ENCODE measurements at regions not wholly inside any gene's neighbourhood (a gene's known extent, or its start where the extent isn't known, plus 50 kb on each side); places are given as distances from the start of the nearest gene placed in this dataset.
A peak's percentile ranks its signal among the peaks of the same experiment; 100 is the strongest.

DNA sequence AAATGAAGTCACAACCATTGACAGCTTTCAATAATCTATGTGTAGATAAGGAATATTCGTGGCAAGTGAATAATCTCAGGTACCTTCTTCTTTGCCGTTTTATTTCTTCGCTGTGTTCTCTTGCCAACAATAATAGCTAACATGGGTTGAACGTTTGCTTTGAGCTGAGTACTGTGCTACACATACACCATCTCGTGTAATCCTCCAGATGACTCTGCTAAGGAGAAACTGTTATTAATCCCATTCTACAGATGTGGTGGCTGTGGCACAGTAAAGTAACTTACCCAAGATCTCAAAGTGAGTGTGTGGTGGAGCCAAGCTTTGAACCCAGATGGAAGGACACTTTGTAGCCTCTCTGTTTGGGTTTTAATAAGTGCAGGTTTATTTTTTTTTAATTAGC is 179.7 kb downstream of the C9orf152 start:
- Histone ChIP-seq H3K27me3 (ENCODE audit: control insufficient read depth in 3 of 3, insufficient read depth in 3 of 3, low read length in 2 of 3) (no peaks in the 10 kb centered on the region), H3K9me3 (ENCODE audit: control insufficient read depth in 4 of 4, insufficient read depth in 3 of 4, low read length in 3 of 4) (no peaks in the 10 kb centered on the region), H3K4me3 (no peak overlapping the region), H3K27ac (ENCODE audit: low read depth in 1 of 2, low read length in 1 of 2) (peak overlapping the region in 1 of 2 donors; percentile 41), H3K4me1 (ENCODE audit: control insufficient read depth in 5 of 5, insufficient read depth in 5 of 5, low read length in 5 of 5) (peaks cover 0 to 39% (median 9%) of the 10 kb centered on the region in 5 donors), H3K36me3 (ENCODE audit: control insufficient read depth in 4 of 4, insufficient read depth in 4 of 4, low read length in 4 of 4) (no peaks in the 10 kb centered on the region), H3K9ac (ENCODE audit: insufficient read depth in 1 of 2, low read length in 2 of 2) (no peak overlapping the region)
- TF ChIP-seq, protein P1, sequence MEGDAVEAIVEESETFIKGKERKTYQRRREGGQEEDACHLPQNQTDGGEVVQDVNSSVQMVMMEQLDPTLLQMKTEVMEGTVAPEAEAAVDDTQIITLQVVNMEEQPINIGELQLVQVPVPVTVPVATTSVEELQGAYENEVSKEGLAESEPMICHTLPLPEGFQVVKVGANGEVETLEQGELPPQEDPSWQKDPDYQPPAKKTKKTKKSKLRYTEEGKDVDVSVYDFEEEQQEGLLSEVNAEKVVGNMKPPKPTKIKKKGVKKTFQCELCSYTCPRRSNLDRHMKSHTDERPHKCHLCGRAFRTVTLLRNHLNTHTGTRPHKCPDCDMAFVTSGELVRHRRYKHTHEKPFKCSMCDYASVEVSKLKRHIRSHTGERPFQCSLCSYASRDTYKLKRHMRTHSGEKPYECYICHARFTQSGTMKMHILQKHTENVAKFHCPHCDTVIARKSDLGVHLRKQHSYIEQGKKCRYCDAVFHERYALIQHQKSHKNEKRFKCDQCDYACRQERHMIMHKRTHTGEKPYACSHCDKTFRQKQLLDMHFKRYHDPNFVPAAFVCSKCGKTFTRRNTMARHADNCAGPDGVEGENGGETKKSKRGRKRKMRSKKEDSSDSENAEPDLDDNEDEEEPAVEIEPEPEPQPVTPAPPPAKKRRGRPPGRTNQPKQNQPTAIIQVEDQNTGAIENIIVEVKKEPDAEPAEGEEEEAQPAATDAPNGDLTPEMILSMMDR (IDR thresholded peaks at IDR 0.05; ENCODE audit: control extremely low read depth, extremely low read depth): no peak
- DNase-seq (no peak), ATAC-seq (ENCODE audit: insufficient read depth, low FRiP score) (no peak)
- 82 to 87% methylated on average over 5 of the region's 5 CpGs for WGBS, 2 donors

DNA sequence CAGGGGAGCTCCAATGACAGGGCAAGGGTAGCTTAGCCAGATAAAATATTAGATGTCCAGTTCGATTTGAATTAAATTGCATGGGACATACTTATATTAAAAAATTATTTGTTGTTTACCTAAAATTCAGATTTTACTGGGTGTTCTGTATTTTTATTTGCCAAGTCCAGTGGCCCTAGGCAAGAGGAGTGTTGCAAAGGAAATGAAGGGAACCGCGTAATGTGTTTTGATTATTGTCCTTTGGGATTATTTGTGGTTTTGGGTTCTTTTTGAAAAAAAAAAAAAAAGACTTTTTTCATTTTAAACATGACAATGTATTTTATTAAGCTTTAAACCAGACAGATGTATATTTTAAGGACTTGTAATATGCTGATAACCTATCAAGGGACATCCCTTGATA is 179.3 kb downstream of the C9orf152 start:
- no peak overlapping the region for H3K9ac ChIP-seq (ENCODE audit: insufficient read depth in 1 of 2, low read length in 2 of 2)
- no peak for ATAC-seq (ENCODE audit: insufficient read depth, low FRiP score)
- H3K9me3 ChIP-seq (ENCODE audit: control insufficient read depth in 4 of 4, insufficient read depth in 3 of 4, low read length in 3 of 4): no peaks in the 10 kb centered on the region
- DNase-seq: no peak
- TF ChIP-seq, protein P1 (IDR thresholded peaks at IDR 0.05; ENCODE audit: control extremely low read depth, extremely low read depth): no peak
- H3K27me3 ChIP-seq (ENCODE audit: control insufficient read depth in 3 of 3, insufficient read depth in 3 of 3, low read length in 2 of 3): no peaks in the 10 kb centered on the region
- 80% methylated on average over 3 of the region's 3 CpGs for WGBS, 2 donors
- H3K4me1 ChIP-seq (ENCODE audit: control insufficient read depth in 5 of 5, insufficient read depth in 5 of 5, low read length in 5 of 5): peaks cover 0 to 39% (median 9%) of the 10 kb centered on the region in 5 donors
- H3K36me3 ChIP-seq (ENCODE audit: control insufficient read depth in 4 of 4, insufficient read depth in 4 of 4, low read length in 4 of 4): no peaks in the 10 kb centered on the region
- peak overlapping the region in 1 of 2 donors; percentile 94 for H3K27ac ChIP-seq (ENCODE audit: low read depth in 1 of 2, low read length in 1 of 2)
- H3K4me3 ChIP-seq: no peak overlapping the region

DNA sequence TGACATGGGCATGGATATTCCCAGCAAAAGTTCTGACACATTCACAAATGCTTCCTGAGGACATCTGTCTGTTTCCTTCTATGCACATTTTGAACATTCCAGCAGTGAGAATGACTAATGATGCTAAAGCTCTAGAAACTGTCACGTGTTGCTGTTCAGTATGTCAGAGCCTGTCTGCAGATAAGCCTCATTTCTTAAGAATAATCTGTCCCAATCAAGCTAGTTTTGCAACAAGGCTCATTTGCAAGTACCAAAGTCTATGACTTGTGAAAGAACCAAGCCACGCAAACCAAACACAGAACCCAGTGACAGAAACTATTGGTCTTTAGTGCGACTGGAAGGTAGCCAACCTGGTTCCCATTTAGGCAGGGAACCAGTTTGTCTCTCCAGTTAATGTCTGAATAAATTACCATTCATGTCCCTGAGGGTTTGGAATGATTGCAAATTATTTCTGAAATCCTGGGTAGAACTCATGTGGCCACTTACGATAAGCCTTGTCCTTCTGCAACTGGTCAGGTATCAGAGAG is 178.5 kb downstream of the C9orf152 start:
- TF ChIP-seq, protein P1 (IDR thresholded peaks at IDR 0.05; ENCODE audit: control extremely low read depth, extremely low read depth): no peak
- ATAC-seq (ENCODE audit: insufficient read depth, low FRiP score) (peak; percentile 61), DNase-seq (peak in 2 of 3 donors; percentile 42 to 47)
- H3K9me3 ChIP-seq (ENCODE audit: control insufficient read depth in 4 of 4, insufficient read depth in 3 of 4, low read length in 3 of 4): no peaks in the 10 kb centered on the region
- no peak overlapping the region for H3K9ac ChIP-seq (ENCODE audit: insufficient read depth in 1 of 2, low read length in 2 of 2)
- H3K27me3 ChIP-seq (ENCODE audit: control insufficient read depth in 3 of 3, insufficient read depth in 3 of 3, low read length in 2 of 3): no peaks in the 10 kb centered on the region
- no peaks in the 10 kb centered on the region for H3K36me3 ChIP-seq (ENCODE audit: control insufficient read depth in 4 of 4, insufficient read depth in 4 of 4, low read length in 4 of 4)
- H3K27ac ChIP-seq (ENCODE audit: low read depth in 1 of 2, low read length in 1 of 2): peak overlapping the region; percentile 67 to 94
- 35 to 49% methylated on average over 4 of the region's 4 CpGs for WGBS, 2 donors
- no peak overlapping the region for H3K4me3 ChIP-seq
- peaks cover 0 to 39% (median 9%) of the 10 kb centered on the region in 5 donors for H3K4me1 ChIP-seq (ENCODE audit: control insufficient read depth in 5 of 5, insufficient read depth in 5 of 5, low read length in 5 of 5)

DNA sequence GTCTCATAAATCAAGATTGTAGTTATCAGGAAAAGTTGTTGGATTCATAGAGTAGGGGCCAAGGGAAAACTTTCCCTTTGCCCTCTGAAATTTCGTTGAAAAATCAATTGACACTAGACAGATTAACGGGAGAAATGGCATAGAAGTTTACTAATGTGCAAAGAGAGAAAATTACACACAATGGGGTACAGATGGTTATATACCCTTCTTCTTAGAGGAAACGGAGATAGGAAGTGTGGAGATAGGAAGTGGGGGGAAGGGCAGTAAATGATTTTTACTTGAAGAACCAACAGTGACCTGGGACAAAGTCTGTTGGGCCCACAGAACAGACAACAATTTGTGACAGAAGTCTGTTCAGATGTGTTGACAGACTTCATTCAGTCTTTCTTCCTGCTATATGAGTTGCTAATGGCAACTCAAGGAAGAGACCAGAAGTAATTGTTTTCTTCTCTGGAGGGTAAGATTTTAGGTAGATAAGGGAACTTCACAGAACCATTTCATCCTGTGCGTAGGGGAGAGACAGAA is 177.9 kb downstream of the C9orf152 start:
- no peaks in the 10 kb centered on the region for H3K36me3 ChIP-seq (ENCODE audit: control insufficient read depth in 4 of 4, insufficient read depth in 4 of 4, low read length in 4 of 4)
- WGBS, 2 donors: 50 to 67% methylated on average over 4 of the region's 4 CpGs
- H3K9ac ChIP-seq (ENCODE audit: insufficient read depth in 1 of 2, low read length in 2 of 2): no peak overlapping the region

More for the DNA sequence above, 177.9 kb downstream of the C9orf152 start:
- Histone ChIP-seq H3K9me3 (ENCODE audit: control insufficient read depth in 4 of 4, insufficient read depth in 3 of 4, low read length in 3 of 4) (no peaks in the 10 kb centered on the region), H3K4me1 (ENCODE audit: control insufficient read depth in 5 of 5, insufficient read depth in 5 of 5, low read length in 5 of 5) (peaks cover 0 to 39% (median 9%) of the 10 kb centered on the region in 5 donors), H3K27ac (ENCODE audit: low read depth in 1 of 2, low read length in 1 of 2) (peak overlapping the region; percentile 67 to 94), H3K27me3 (ENCODE audit: control insufficient read depth in 3 of 3, insufficient read depth in 3 of 3, low read length in 2 of 3) (no peaks in the 10 kb centered on the region), H3K4me3 (no peak overlapping the region)
- ATAC-seq (ENCODE audit: insufficient read depth, low FRiP score) (no peak), DNase-seq (no peak)
- TF ChIP-seq, protein P1 (IDR thresholded peaks at IDR 0.05; ENCODE audit: control extremely low read depth, extremely low read depth): no peak

All from lung (tissue), 11 donors.